ENCODE measurements at regions not wholly inside any gene's neighbourhood (a gene's known extent, or its start where the extent isn't known, plus 50 kb on each side); places are given as distances from the start of the nearest gene placed in this dataset.

DNA sequence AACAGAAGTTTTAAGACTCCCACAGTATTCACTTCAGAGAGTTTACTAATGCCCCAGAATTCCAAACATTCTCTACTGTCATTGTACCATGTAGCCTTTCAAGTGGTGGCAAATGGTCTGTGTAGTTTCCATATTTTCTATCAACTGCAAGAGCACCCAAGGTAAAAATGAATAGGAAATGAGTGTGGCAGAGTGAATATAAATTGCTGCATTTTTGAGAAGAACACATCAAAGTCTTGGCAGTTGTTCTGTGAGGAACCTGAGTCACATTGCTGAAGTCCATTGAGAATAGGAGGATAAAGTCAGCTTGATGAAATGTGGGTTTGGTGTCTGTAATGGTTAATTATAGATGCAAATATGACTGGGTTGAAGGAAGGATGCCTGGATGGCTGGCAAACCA is 193.6 kb downstream of the AASDHPPT start:
- TF ChIP-seq, protein P1, sequence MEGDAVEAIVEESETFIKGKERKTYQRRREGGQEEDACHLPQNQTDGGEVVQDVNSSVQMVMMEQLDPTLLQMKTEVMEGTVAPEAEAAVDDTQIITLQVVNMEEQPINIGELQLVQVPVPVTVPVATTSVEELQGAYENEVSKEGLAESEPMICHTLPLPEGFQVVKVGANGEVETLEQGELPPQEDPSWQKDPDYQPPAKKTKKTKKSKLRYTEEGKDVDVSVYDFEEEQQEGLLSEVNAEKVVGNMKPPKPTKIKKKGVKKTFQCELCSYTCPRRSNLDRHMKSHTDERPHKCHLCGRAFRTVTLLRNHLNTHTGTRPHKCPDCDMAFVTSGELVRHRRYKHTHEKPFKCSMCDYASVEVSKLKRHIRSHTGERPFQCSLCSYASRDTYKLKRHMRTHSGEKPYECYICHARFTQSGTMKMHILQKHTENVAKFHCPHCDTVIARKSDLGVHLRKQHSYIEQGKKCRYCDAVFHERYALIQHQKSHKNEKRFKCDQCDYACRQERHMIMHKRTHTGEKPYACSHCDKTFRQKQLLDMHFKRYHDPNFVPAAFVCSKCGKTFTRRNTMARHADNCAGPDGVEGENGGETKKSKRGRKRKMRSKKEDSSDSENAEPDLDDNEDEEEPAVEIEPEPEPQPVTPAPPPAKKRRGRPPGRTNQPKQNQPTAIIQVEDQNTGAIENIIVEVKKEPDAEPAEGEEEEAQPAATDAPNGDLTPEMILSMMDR (IDR thresholded peaks at IDR 0.05; ENCODE audit: low read depth, low read length) = no peak
- TF ChIP-seq POLR2A (IDR thresholded peaks at IDR 0.05; ENCODE audit: extremely low read depth, insufficient read length) = no peak
- TF ChIP-seq, protein P2, sequence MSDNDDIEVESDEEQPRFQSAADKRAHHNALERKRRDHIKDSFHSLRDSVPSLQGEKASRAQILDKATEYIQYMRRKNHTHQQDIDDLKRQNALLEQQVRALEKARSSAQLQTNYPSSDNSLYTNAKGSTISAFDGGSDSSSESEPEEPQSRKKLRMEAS (IDR thresholded peaks at IDR 0.05; ENCODE audit: low read depth, low read length) = no peak
- no peak for TF ChIP-seq MYC (IDR thresholded peaks at IDR 0.05; ENCODE audit: low read depth, low read length)
